PFSK-1 (cell line): ENCODE measurements at regions not wholly inside any gene's neighbourhood (a gene's known extent, or its start where the extent isn't known, plus 50 kb on each side); places are given as distances from the start of the nearest gene placed in this dataset.

ENCODE experiments used
- POLR2AphosphoS5 ChIP-seq: IDR thresholded peaks from 2 replicates; pipeline ENCODE4 v1.6.1; 2012; ENCODE audit warnings: low read depth, mild to moderate bottlenecking, control low read depth, low read length, moderate library complexity
- SIN3A ChIP-seq: IDR thresholded peaks from 2 replicates; pipeline ENCODE4 v1.6.1; 2012; ENCODE audit warnings: mild to moderate bottlenecking, low read length, moderate library complexity, borderline replicate concordance; ENCODE audit not compliant: insufficient read depth
- TAF1 ChIP-seq: IDR thresholded peaks from 2 replicates; pipeline ENCODE4 v1.6.1; 2012; ENCODE audit warnings: low read length, control low read depth, borderline replicate concordance; ENCODE audit not compliant: insufficient read depth

GRCh38 chr3:105254154-105254553 lies 112.6 kb upstream of the ALCAM start:
- no peak for TF ChIP-seq POLR2AphosphoS5
- TF ChIP-seq SIN3A, result no peak
- TF ChIP-seq TAF1, result no peak
